Activated CD8-positive, alpha-beta memory T cell treated with anti-CD3 and anti-CD28 coated beads, Interleukin-2, amount 10 ng/mL, durations not matched to agents 7 days and 5 days (primary cell): ENCODE measurements at regions not wholly inside any gene's neighbourhood (a gene's known extent, or its start where the extent isn't known, plus 50 kb on each side); places are given as distances from the start of the nearest gene placed in this dataset.

ENCODE experiments used
- ATAC-seq: fragments of 150-1000 bp; cut with Tn5 transposase; one replicate; pipeline ENCODE4 v1.10.0; 2021; ENCODE audit warnings: moderate library complexity
- CTCF ChIA-PET: fragments of 350-600 bp; sonication (Branson Sonifier 250); formaldehyde crosslinking; loops from one replicate; lab custom pipeline; 2021; ENCODE audit warnings: antibody characterized with exemption; lab: Charles Lee
- DNase-seq: peaks from one replicate; pipeline ENCODE4 v3.0.0-alpha.2; 2020
- H3K27ac Mint-ChIP-seq: one replicate; pipeline ENCODE4 v1.8.0; 2021; ENCODE audit warnings: mild to moderate bottlenecking, mixed read lengths
- H3K27me3 Mint-ChIP-seq: one replicate; pipeline ENCODE4 v1.8.0; 2021; ENCODE audit warnings: mixed read lengths
- H3K36me3 Mint-ChIP-seq: one replicate; pipeline ENCODE4 v1.8.0; 2021; ENCODE audit warnings: mild to moderate bottlenecking, mixed read lengths
- H3K4me1 Mint-ChIP-seq: one replicate; pipeline ENCODE4 v1.8.0; 2021; ENCODE audit warnings: mixed read lengths
- H3K4me3 Mint-ChIP-seq: one replicate; pipeline ENCODE4 v1.8.0; 2021; ENCODE audit warnings: mild to moderate bottlenecking, moderate library complexity, mixed read lengths
- H3K9me3 Mint-ChIP-seq: one replicate; pipeline ENCODE4 v1.8.0; 2022; ENCODE audit warnings: low read depth, mixed read lengths

DNA sequence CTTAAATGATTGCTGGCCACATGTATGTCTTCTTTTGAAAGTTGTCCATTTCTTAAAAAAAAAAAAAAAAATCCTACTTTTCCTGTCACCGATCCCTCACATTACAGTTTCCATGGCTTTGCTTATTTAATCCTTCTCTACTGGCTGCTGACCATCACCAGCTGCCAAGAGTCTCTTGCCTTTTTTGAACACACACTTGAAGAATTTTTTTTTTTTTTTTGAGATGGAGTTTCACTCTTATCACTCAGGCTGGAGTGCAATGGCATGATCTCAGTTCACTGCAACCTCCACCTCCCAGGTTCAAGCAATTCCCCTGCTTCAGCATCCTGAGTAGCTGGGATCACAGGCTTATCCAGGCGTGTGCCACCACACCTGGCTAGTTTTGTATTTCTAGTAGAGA, 134.0 kb downstream of the ANXA5 start:
- no peak overlapping the region for H3K4me3 Mint-ChIP-seq
- no peaks in the 10 kb centered on the region for H3K4me1 Mint-ChIP-seq
- no peak for DNase-seq
- CTCF ChIA-PET, result no interaction called here
- no peaks in the 10 kb centered on the region for H3K9me3 Mint-ChIP-seq
- no peak for ATAC-seq
- no peak overlapping the region for H3K27ac Mint-ChIP-seq
- peaks cover 47% of the 10 kb centered on the region for H3K27me3 Mint-ChIP-seq
- no peaks in the 10 kb centered on the region for H3K36me3 Mint-ChIP-seq

- H3K27ac Mint-ChIP-seq, result no peak overlapping the region
- CTCF ChIA-PET, result interaction anchor here (1.5 kb wide), 1 partner anchor 39 kb away, joined by 3 read pairs; no protein-coding TSS in a partner anchor
- DNase-seq, result no peak
- peaks cover 53% of the 10 kb centered on the region for H3K27me3 Mint-ChIP-seq
- no peaks in the 10 kb centered on the region for H3K9me3 Mint-ChIP-seq
- no peaks in the 10 kb centered on the region for H3K4me1 Mint-ChIP-seq
- H3K4me3 Mint-ChIP-seq, result no peak overlapping the region
- no peaks in the 10 kb centered on the region for H3K36me3 Mint-ChIP-seq
- no peak for ATAC-seq
Observed at GRCh38 chr4:121555315-121556107, 141.3 kb downstream of the ANXA5 start.

GRCh38 chr4:121554382-121554781, 142.4 kb downstream of the ANXA5 start:
- Mint-ChIP-seq H3K9me3 (no peaks in the 10 kb centered on the region), H3K36me3 (no peaks in the 10 kb centered on the region), H3K4me1 (no peaks in the 10 kb centered on the region), H3K27me3 (peaks cover 47% of the 10 kb centered on the region), H3K4me3 (no peak overlapping the region), H3K27ac (no peak overlapping the region)
- no peak for ATAC-seq
- CTCF ChIA-PET, result interaction anchor here (1.2 to 1.5 kb wide), 2 partner anchors 40 to 182 kb away, joined by 3 read pairs; no protein-coding TSS in a partner anchor
- DNase-seq, result no peak

DNA sequence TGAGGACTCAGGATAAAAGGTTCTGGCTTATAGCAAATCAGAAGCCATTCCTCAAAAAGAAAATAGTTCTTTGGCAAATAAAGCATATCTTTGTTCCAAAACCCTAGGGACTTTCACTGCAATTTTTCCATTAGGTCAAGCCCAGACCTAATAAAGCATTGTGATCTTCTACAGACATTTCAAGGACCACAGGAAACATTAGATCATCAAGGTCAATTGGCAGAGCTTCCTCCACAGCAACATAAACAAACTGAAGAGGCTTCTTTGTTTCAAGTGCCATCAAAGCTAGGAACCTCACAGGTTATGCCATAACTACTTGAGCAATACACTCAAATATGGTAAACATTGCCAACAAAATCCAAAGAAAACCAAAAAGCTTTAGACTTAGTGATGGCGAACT, 144.9 kb downstream of the ANXA5 start:
- Mint-ChIP-seq H3K27ac (no peak overlapping the region), H3K36me3 (no peaks in the 10 kb centered on the region), H3K4me1 (no peaks in the 10 kb centered on the region), H3K4me3 (no peak overlapping the region), H3K9me3 (no peaks in the 10 kb centered on the region), H3K27me3 (peaks cover 56% of the 10 kb centered on the region)
- CTCF ChIA-PET, result no interaction called here
- ATAC-seq (no peak), DNase-seq (no peak)

DNA sequence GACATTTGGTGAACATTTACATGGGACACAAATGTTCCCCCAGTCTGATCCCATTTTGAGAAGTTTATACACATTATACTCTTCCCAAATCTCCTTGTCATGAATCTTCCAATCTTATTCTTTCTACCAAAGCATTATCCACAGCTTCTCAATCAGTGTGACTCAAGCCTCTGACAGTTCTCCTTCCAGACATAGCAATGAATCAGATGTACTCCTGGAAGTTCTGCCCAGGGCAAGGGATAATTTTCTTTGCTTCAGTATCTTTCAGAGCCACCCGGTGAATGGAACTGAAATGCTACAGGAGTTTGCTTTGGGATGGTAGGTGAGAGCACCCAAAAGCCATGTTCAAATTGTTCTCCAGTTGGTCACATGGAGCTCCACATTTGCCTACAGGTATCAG, 145.5 kb downstream of the ANXA5 start:
- Mint-ChIP-seq H3K4me3 (no peak overlapping the region), H3K27me3 (peaks cover 55% of the 10 kb centered on the region), H3K9me3 (no peaks in the 10 kb centered on the region), H3K4me1 (no peaks in the 10 kb centered on the region), H3K27ac (no peak overlapping the region), H3K36me3 (no peaks in the 10 kb centered on the region)
- DNase-seq (no peak), ATAC-seq (no peak)
- CTCF ChIA-PET, result no interaction called here

GRCh38 chr4:121541696-121542095, 155.1 kb downstream of the ANXA5 start:
- Mint-ChIP-seq H3K9me3 (peaks cover 2% of the 10 kb centered on the region), H3K27me3 (peaks cover 23% of the 10 kb centered on the region), H3K4me3 (no peak overlapping the region), H3K27ac (no peak overlapping the region), H3K4me1 (no peaks in the 10 kb centered on the region), H3K36me3 (no peaks in the 10 kb centered on the region)
- ATAC-seq (no peak), DNase-seq (no peak)
- CTCF ChIA-PET, result interaction anchor here (1.4 to 3.0 kb wide), 2 partner anchors 27 to 79 kb away, joined by 4 to 8 read pairs; no protein-coding TSS in a partner anchor

- Mint-ChIP-seq H3K36me3 (no peaks in the 10 kb centered on the region), H3K4me3 (no peak overlapping the region), H3K4me1 (peaks cover 6% of the 10 kb centered on the region), H3K9me3 (no peaks in the 10 kb centered on the region), H3K27ac (no peak overlapping the region), H3K27me3 (peaks cover 43% of the 10 kb centered on the region)
- CTCF ChIA-PET, result interaction anchor here (1.4 kb wide), 1 partner anchor 73 kb away, joined by 4 read pairs; no protein-coding TSS in a partner anchor
- DNase-seq (no peak), ATAC-seq (no peak)
Observed at GRCh38 chr4:121535351-121535750, 154.5 kb upstream of the QRFPR start.

DNA sequence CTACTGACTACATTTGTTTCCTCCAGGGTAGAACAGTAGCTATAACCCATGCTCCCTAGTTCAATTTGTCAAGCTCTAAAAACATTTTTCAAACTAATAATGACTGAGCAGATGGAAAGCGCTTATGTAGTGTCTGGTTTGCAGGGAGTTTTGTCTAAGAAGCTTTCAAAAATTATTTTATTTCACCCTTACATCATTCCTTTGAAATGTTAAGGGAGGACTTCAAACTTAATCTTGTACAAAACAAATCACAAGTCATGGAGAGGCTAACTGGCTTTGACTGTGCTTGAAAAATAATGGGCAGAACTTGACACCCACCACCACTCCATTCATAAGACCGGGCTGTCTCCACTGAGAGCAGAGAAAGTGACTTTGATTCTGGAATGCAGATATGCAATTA, 153.4 kb upstream of the QRFPR start:
- H3K4me3 Mint-ChIP-seq, result no peak overlapping the region
- H3K27ac Mint-ChIP-seq, result no peak overlapping the region
- DNase-seq (no peak), ATAC-seq (no peak)
- no peaks in the 10 kb centered on the region for H3K9me3 Mint-ChIP-seq
- peaks cover 6% of the 10 kb centered on the region for H3K4me1 Mint-ChIP-seq
- CTCF ChIA-PET, result no interaction called here
- no peaks in the 10 kb centered on the region for H3K36me3 Mint-ChIP-seq
- H3K27me3 Mint-ChIP-seq, result peaks cover 46% of the 10 kb centered on the region

DNA sequence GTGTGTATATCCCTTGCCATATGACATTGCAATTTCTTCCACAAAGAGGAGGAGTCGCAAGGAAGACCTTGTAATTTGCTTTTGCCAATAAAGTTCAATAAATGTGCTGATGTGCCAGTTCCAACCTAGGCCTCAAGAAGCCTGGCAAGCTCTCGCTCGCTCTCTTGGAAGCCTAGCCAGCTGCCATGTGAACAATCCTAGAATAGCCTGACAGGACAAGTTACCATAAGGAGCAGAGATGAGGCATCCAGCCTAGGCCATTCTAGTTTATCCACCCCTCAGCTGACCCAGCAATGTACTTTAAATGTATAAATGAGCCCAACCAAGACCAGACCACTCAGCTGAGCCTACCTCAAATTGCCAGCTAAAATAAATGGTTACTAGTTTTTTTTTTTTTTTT, 145.7 kb upstream of the QRFPR start:
- ATAC-seq (no peak), DNase-seq (no peak)
- Mint-ChIP-seq H3K4me3 (no peak overlapping the region), H3K27ac (no peak overlapping the region), H3K9me3 (no peaks in the 10 kb centered on the region), H3K4me1 (no peaks in the 10 kb centered on the region), H3K27me3 (peaks cover 47% of the 10 kb centered on the region), H3K36me3 (no peaks in the 10 kb centered on the region)
- CTCF ChIA-PET, result no interaction called here

GRCh38 chr4:121519236-121519838, 138.5 kb upstream of the QRFPR start:
- Mint-ChIP-seq H3K27me3 (peaks cover 29% of the 10 kb centered on the region), H3K36me3 (no peaks in the 10 kb centered on the region), H3K27ac (no peak overlapping the region), H3K9me3 (no peaks in the 10 kb centered on the region), H3K4me3 (no peak overlapping the region), H3K4me1 (no peaks in the 10 kb centered on the region)
- CTCF ChIA-PET, result no interaction called here
- DNase-seq (no peak), ATAC-seq (no peak)

GRCh38 chr4:121517241-121517640, 136.4 kb upstream of the QRFPR start:
- no peak overlapping the region for H3K4me3 Mint-ChIP-seq
- DNase-seq (no peak), ATAC-seq (no peak)
- CTCF ChIA-PET, result interaction anchor here (1.0 kb wide), 1 partner anchor 25 kb away, joined by 3 read pairs; no protein-coding TSS in a partner anchor
- no peaks in the 10 kb centered on the region for H3K9me3 Mint-ChIP-seq
- H3K27me3 Mint-ChIP-seq, result peaks cover 15% of the 10 kb centered on the region
- no peaks in the 10 kb centered on the region for H3K4me1 Mint-ChIP-seq
- H3K27ac Mint-ChIP-seq, result no peak overlapping the region
- H3K36me3 Mint-ChIP-seq, result no peaks in the 10 kb centered on the region

DNA sequence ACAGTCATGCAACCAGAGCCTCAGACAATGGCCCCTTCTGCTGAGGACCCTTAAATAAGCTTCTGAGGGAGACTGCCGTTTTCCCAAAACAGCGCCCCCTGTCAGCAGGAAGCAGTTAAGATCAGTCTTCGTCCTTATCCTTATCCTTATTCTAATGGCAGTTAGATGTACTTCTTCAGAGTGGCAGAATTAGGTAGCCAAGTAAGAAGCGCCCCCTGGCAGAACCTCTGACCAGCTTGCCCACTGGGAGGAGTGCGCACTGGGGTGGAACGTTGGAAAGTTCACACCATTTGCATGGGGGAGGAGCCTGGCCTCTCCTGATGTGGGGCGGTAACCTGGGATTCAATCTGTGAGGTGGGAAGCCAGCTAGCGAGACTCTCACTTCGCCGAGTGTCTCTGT, 133.6 kb upstream of the QRFPR start:
- peaks cover 12% of the 10 kb centered on the region for H3K36me3 Mint-ChIP-seq
- CTCF ChIA-PET, result interaction anchor here (1.5 kb wide), 1 partner anchor 26 kb away, joined by 4 read pairs; no protein-coding TSS in a partner anchor
- no peak overlapping the region for H3K27ac Mint-ChIP-seq
- H3K27me3 Mint-ChIP-seq, result peaks cover 20% of the 10 kb centered on the region
- H3K4me1 Mint-ChIP-seq, result peaks cover 16% of the 10 kb centered on the region
- no peak for ATAC-seq
- DNase-seq, result no peak
- no peaks in the 10 kb centered on the region for H3K9me3 Mint-ChIP-seq
- no peak overlapping the region for H3K4me3 Mint-ChIP-seq

GRCh38 chr4:121510341-121510874, 129.6 kb upstream of the QRFPR start:
- peak; percentile 58 for DNase-seq
- Mint-ChIP-seq H3K4me3 (no peak overlapping the region), H3K27ac (peak overlapping the region; percentile 31), H3K9me3 (no peaks in the 10 kb centered on the region), H3K27me3 (peaks cover 16% of the 10 kb centered on the region), H3K36me3 (peaks cover 12% of the 10 kb centered on the region), H3K4me1 (peaks cover 18% of the 10 kb centered on the region)
- ATAC-seq, result peak; percentile 77
- CTCF ChIA-PET, result interaction anchor here (1.0 to 1.3 kb wide), 2 partner anchors 48 to 140 kb away, joined by 3 read pairs; no protein-coding TSS in a partner anchor
